ENCODE measurements at regions not wholly inside any gene's neighbourhood (a gene's known extent, or its start where the extent isn't known, plus 50 kb on each side); places are given as distances from the start of the nearest gene placed in this dataset.

- no peaks in the 10 kb centered on the region for H3K9me3 ChIP-seq
- no peak for TF ChIP-seq POLR2A (IDR thresholded peaks at IDR 0.05)
- TF ChIP-seq CTCF (IDR thresholded peaks at IDR 0.05) = no peak
- no peak for TF ChIP-seq POLR2AphosphoS5 (IDR thresholded peaks at IDR 0.05)
These were observed 440.1 kb upstream of the CCDC196 start for GRCh38 chr14:66046035-66046434.

GRCh38 chr14:66046591-66046990 is 439.6 kb upstream of the CCDC196 start:
- WGBS = 50% methylated on average over 1 of the region's 1 CpG
- Histone ChIP-seq H3K4me3 (no peak overlapping the region), H3K27ac (no peak overlapping the region), H3K9me3 (no peaks in the 10 kb centered on the region), H3K36me3 (no peaks in the 10 kb centered on the region), H3K27me3 (replicated peaks; ENCODE audit: insufficient read depth) (no peaks in the 10 kb centered on the region), H3K4me1 (replicated peaks) (no peaks in the 10 kb centered on the region)
- intact Hi-C loops (cut with DNase I) = no loop called here
- TF ChIP-seq CTCF (IDR thresholded peaks at IDR 0.05) (no peak), POLR2A (IDR thresholded peaks at IDR 0.05) (no peak), POLR2AphosphoS5 (IDR thresholded peaks at IDR 0.05) (no peak)
- DNase-seq (ENCODE audit: low spot score) = no peak

More at GRCh38 chr14:66046035-66046434, 440.1 kb upstream of the CCDC196 start:
- no peak overlapping the region for H3K27ac ChIP-seq
- DNase-seq (ENCODE audit: low spot score) = no peak
- WGBS = 94% methylated on average over 1 of the region's 1 CpG
- intact Hi-C loops (cut with DNase I) = no loop called here
- H3K4me3 ChIP-seq = no peak overlapping the region
- no peaks in the 10 kb centered on the region for H3K27me3 ChIP-seq (replicated peaks; ENCODE audit: insufficient read depth)
- H3K36me3 ChIP-seq = no peaks in the 10 kb centered on the region
- H3K4me1 ChIP-seq (replicated peaks) = no peaks in the 10 kb centered on the region

- DNase-seq (ENCODE audit: low spot score) = no peak
- 35% methylated on average over 5 of the region's 5 CpGs for WGBS
- no peak overlapping the region for H3K27ac ChIP-seq
- no peaks in the 10 kb centered on the region for H3K4me1 ChIP-seq (replicated peaks)
- no peak overlapping the region for H3K4me3 ChIP-seq
- TF ChIP-seq POLR2A (IDR thresholded peaks at IDR 0.05) (no peak), POLR2AphosphoS5 (IDR thresholded peaks at IDR 0.05) (no peak), CTCF (IDR thresholded peaks at IDR 0.05) (no peak)
- H3K9me3 ChIP-seq = no peaks in the 10 kb centered on the region
- no peaks in the 10 kb centered on the region for H3K36me3 ChIP-seq
- H3K27me3 ChIP-seq (replicated peaks; ENCODE audit: insufficient read depth) = no peaks in the 10 kb centered on the region
- intact Hi-C loops (cut with DNase I) = no loop called here
These were observed 429.8 kb upstream of the CCDC196 start for GRCh38 chr14:66056268-66056907.

GRCh38 chr14:66056926-66057552 is 429.1 kb upstream of the CCDC196 start:
- DNase-seq (ENCODE audit: low spot score) = no peak
- Histone ChIP-seq H3K27ac (no peak overlapping the region), H3K36me3 (no peaks in the 10 kb centered on the region), H3K4me3 (no peak overlapping the region), H3K4me1 (replicated peaks) (no peaks in the 10 kb centered on the region), H3K9me3 (no peaks in the 10 kb centered on the region), H3K27me3 (replicated peaks; ENCODE audit: insufficient read depth) (no peaks in the 10 kb centered on the region)
- TF ChIP-seq CTCF (IDR thresholded peaks at IDR 0.05) (no peak), POLR2A (IDR thresholded peaks at IDR 0.05) (no peak), POLR2AphosphoS5 (IDR thresholded peaks at IDR 0.05) (no peak)
- 100% methylated on average over 1 of the region's 1 CpG for WGBS
- intact Hi-C loops (cut with DNase I) = no loop called here

- Histone ChIP-seq H3K4me3 (no peak overlapping the region), H3K36me3 (no peaks in the 10 kb centered on the region), H3K27ac (no peak overlapping the region), H3K27me3 (replicated peaks; ENCODE audit: insufficient read depth) (no peaks in the 10 kb centered on the region), H3K4me1 (replicated peaks) (no peaks in the 10 kb centered on the region), H3K9me3 (no peaks in the 10 kb centered on the region)
- DNase-seq (ENCODE audit: low spot score) = no peak
- no peak for TF ChIP-seq POLR2AphosphoS5 (IDR thresholded peaks at IDR 0.05)
- TF ChIP-seq CTCF (IDR thresholded peaks at IDR 0.05) = no peak
- no peak for TF ChIP-seq POLR2A (IDR thresholded peaks at IDR 0.05)
- intact Hi-C loops (cut with DNase I) = no loop called here
- WGBS = 93% methylated on average over 5 of the region's 5 CpGs
These were observed 421.0 kb upstream of the CCDC196 start for GRCh38 chr14:66065188-66065587.
